Nephron progenitor cell (in vitro differentiated cells): ENCODE measurements at regions not wholly inside any gene's neighbourhood (a gene's known extent, or its start where the extent isn't known, plus 50 kb on each side); places are given as distances from the start of the nearest gene placed in this dataset.
A peak's percentile ranks its signal among the peaks of the same experiment; 100 is the strongest.
"Not testable (repeated sequence)": the region's sequence is repeated elsewhere in the genome, so short reads cannot be mapped to it uniquely, and the experiment has no call there.

Source experiments
- DNase-seq: peaks from one replicate; pipeline ENCODE4 v3.0.0; 2021
- H3K27ac Mint-ChIP-seq: 2 replicates; pipeline ENCODE4 v1.8.0; 2021; ENCODE audit warnings: mild to moderate bottlenecking, moderate library complexity, mixed read lengths
- H3K27me3 Mint-ChIP-seq: 2 replicates; pipeline ENCODE4 v1.8.0; 2021; ENCODE audit warnings: mild to moderate bottlenecking, low read depth, mixed read lengths; ENCODE audit not compliant: poor library complexity
- H3K36me3 Mint-ChIP-seq: 2 replicates; pipeline ENCODE4 v1.8.0; 2021; ENCODE audit warnings: low read depth, mixed read lengths
- H3K4me1 Mint-ChIP-seq: 2 replicates; pipeline ENCODE4 v1.8.0; 2021; ENCODE audit warnings: mixed read lengths
- H3K4me3 Mint-ChIP-seq: 2 replicates; pipeline ENCODE4 v1.8.0; 2021; ENCODE audit warnings: mild to moderate bottlenecking, moderate library complexity, mixed read lengths
- H3K9me3 Mint-ChIP-seq: 2 replicates; pipeline ENCODE4 v1.8.0; 2021; ENCODE audit warnings: mild to moderate bottlenecking, moderate library complexity, mixed read lengths
- CTCF ChIP-seq: fragments of 200-600 bp; sonication (generic); IDR thresholded peaks from 2 replicates; pipeline ENCODE4 v1.5.0; 2021; ENCODE audit warnings: antibody characterized with exemption

- peaks cover 15% of the 10 kb centered on the region for H3K9me3 Mint-ChIP-seq
- H3K27ac Mint-ChIP-seq, result no peak overlapping the region
- H3K4me3 Mint-ChIP-seq, result no peak overlapping the region
- H3K4me1 Mint-ChIP-seq, result no peaks in the 10 kb centered on the region
- peaks cover 7% of the 10 kb centered on the region for H3K36me3 Mint-ChIP-seq
- no peaks in the 10 kb centered on the region for H3K27me3 Mint-ChIP-seq
- DNase-seq, result no peak
- no peak for TF ChIP-seq CTCF
These were observed 1643.6 kb upstream of the CELF4 start for GRCh38 chr18:39209173-39209572.

- Mint-ChIP-seq H3K4me3 (no peak overlapping the region), H3K27me3 (no peaks in the 10 kb centered on the region), H3K36me3 (peaks cover 7% of the 10 kb centered on the region), H3K9me3 (peaks cover 12% of the 10 kb centered on the region), H3K27ac (no peak overlapping the region), H3K4me1 (no peaks in the 10 kb centered on the region)
- no peak for DNase-seq
- TF ChIP-seq CTCF, result no peak
These were observed 1643.1 kb upstream of the CELF4 start for GRCh38 chr18:39208729-39209128.

- Mint-ChIP-seq H3K9me3 (peaks cover 11% of the 10 kb centered on the region), H3K4me1 (no peaks in the 10 kb centered on the region), H3K36me3 (peaks cover 7% of the 10 kb centered on the region), H3K27me3 (no peaks in the 10 kb centered on the region), H3K4me3 (no peak overlapping the region), H3K27ac (no peak overlapping the region)
- TF ChIP-seq CTCF, result no peak
- no peak for DNase-seq
These were observed 1642.6 kb upstream of the CELF4 start for GRCh38 chr18:39208190-39208589.

- H3K4me3 Mint-ChIP-seq, H3K4me1 Mint-ChIP-seq, H3K27ac Mint-ChIP-seq, H3K36me3 Mint-ChIP-seq, DNase-seq, H3K9me3 Mint-ChIP-seq, H3K27me3 Mint-ChIP-seq: not testable (repeated sequence)
- TF ChIP-seq CTCF, result peak; percentile 8
These were observed 1641.0 kb upstream of the CELF4 start for GRCh38 chr18:39206398-39207103.

- Mint-ChIP-seq H3K4me3 (no peak overlapping the region), H3K27ac (no peak overlapping the region), H3K4me1 (no peaks in the 10 kb centered on the region), H3K9me3 (no peaks in the 10 kb centered on the region), H3K27me3 (no peaks in the 10 kb centered on the region), H3K36me3 (peaks cover 9% of the 10 kb centered on the region)
- TF ChIP-seq CTCF, result no peak
- DNase-seq, result no peak
These were observed 1640.1 kb upstream of the CELF4 start for GRCh38 chr18:39205565-39206195.

- no peak for DNase-seq
- Mint-ChIP-seq H3K36me3 (peaks cover 9% of the 10 kb centered on the region), H3K27ac (no peak overlapping the region), H3K27me3 (peaks cover 3% of the 10 kb centered on the region), H3K4me1 (no peaks in the 10 kb centered on the region), H3K9me3 (no peaks in the 10 kb centered on the region), H3K4me3 (no peak overlapping the region)
- TF ChIP-seq CTCF, result no peak
These were observed 1634.6 kb upstream of the CELF4 start for GRCh38 chr18:39200153-39200552.
